HL-60 (cell line): ENCODE measurements at regions not wholly inside any gene's neighbourhood (a gene's known extent, or its start where the extent isn't known, plus 50 kb on each side); places are given as distances from the start of the nearest gene placed in this dataset.

Experiments used
- DNase-seq, 2 experiments: peaks; one replicate each; pipeline ENCODE4 v3.0.0-alpha.2; 2010 to 2020; ENCODE audit warnings: low read depth in 1 of 2, low spot score in 1 of 2
- H3K27ac ChIP-seq: fragments of 250-450 bp; sonication (Bioruptor Pico); replicated peaks from 2 replicates; pipeline ENCODE4 v1.5.1; 2020; ENCODE audit warnings: mild to moderate bottlenecking, moderate library complexity
- H3K27me3 ChIP-seq: fragments of 250-450 bp; sonication (Bioruptor Pico); 2 replicates; pipeline ENCODE4 v1.5.1; 2021; ENCODE audit warnings: mild to moderate bottlenecking, moderate library complexity; ENCODE audit not compliant: insufficient read depth, poor library complexity, severe bottlenecking
- H3K4me3 ChIP-seq: replicated peaks from 2 replicates; pipeline ENCODE4 v1.5.1; 2011; ENCODE audit warnings: mild to moderate bottlenecking, control low read depth, low read length; ENCODE audit not compliant: insufficient read depth
- GABPA ChIP-seq: IDR thresholded peaks from 2 replicates; pipeline ENCODE4 v1.6.1; 2012; ENCODE audit warnings: low read depth
- POLR2AphosphoS5 ChIP-seq: IDR thresholded peaks from 2 replicates; pipeline ENCODE4 v1.6.1; 2012; ENCODE audit warnings: low read depth
- SPI1 ChIP-seq: IDR thresholded peaks from 2 replicates; pipeline ENCODE4 v1.6.1; 2012; ENCODE audit warnings: low read depth, mild to moderate bottlenecking, borderline replicate concordance
- TF ChIP-seq, protein P1 (sequence below): IDR thresholded peaks from 2 replicates; pipeline ENCODE4 v1.6.1; 2012; ENCODE audit warnings: low read depth; ENCODE audit not compliant: insufficient replicate concordance
- TF ChIP-seq, protein P2 (sequence below): IDR thresholded peaks from one replicate; pipeline ENCODE4 v1.5.1; 2011; ENCODE audit warnings: low read length, control low read depth, inconsistent platforms; ENCODE audit not compliant: insufficient read depth

DNA sequence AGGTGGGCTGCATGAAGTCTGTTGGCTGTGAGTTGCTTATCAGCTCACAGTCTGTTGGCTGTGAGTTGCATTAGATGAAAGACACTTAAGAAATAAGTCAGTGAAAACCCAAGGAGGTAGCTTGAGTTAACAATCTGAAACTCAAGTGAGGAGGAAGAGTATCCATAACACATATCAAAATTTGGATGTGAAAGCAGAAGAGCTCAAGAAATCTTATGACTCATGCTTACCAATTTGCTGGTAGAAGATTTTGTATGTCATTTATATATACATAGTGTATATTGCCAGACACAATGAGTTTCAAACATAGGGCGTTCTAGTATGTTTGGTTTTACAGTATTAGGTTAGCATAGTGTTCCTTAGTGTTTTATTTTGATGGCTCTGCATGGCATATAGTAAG is 107.4 kb downstream of the DDIT4L start:
- TF ChIP-seq GABPA: no peak
- TF ChIP-seq SPI1: no peak
- TF ChIP-seq, protein P1, sequence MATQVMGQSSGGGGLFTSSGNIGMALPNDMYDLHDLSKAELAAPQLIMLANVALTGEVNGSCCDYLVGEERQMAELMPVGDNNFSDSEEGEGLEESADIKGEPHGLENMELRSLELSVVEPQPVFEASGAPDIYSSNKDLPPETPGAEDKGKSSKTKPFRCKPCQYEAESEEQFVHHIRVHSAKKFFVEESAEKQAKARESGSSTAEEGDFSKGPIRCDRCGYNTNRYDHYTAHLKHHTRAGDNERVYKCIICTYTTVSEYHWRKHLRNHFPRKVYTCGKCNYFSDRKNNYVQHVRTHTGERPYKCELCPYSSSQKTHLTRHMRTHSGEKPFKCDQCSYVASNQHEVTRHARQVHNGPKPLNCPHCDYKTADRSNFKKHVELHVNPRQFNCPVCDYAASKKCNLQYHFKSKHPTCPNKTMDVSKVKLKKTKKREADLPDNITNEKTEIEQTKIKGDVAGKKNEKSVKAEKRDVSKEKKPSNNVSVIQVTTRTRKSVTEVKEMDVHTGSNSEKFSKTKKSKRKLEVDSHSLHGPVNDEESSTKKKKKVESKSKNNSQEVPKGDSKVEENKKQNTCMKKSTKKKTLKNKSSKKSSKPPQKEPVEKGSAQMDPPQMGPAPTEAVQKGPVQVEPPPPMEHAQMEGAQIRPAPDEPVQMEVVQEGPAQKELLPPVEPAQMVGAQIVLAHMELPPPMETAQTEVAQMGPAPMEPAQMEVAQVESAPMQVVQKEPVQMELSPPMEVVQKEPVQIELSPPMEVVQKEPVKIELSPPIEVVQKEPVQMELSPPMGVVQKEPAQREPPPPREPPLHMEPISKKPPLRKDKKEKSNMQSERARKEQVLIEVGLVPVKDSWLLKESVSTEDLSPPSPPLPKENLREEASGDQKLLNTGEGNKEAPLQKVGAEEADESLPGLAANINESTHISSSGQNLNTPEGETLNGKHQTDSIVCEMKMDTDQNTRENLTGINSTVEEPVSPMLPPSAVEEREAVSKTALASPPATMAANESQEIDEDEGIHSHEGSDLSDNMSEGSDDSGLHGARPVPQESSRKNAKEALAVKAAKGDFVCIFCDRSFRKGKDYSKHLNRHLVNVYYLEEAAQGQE: no peak
- TF ChIP-seq POLR2AphosphoS5: no peak
- TF ChIP-seq, protein P2, sequence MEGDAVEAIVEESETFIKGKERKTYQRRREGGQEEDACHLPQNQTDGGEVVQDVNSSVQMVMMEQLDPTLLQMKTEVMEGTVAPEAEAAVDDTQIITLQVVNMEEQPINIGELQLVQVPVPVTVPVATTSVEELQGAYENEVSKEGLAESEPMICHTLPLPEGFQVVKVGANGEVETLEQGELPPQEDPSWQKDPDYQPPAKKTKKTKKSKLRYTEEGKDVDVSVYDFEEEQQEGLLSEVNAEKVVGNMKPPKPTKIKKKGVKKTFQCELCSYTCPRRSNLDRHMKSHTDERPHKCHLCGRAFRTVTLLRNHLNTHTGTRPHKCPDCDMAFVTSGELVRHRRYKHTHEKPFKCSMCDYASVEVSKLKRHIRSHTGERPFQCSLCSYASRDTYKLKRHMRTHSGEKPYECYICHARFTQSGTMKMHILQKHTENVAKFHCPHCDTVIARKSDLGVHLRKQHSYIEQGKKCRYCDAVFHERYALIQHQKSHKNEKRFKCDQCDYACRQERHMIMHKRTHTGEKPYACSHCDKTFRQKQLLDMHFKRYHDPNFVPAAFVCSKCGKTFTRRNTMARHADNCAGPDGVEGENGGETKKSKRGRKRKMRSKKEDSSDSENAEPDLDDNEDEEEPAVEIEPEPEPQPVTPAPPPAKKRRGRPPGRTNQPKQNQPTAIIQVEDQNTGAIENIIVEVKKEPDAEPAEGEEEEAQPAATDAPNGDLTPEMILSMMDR: no peak

DNA sequence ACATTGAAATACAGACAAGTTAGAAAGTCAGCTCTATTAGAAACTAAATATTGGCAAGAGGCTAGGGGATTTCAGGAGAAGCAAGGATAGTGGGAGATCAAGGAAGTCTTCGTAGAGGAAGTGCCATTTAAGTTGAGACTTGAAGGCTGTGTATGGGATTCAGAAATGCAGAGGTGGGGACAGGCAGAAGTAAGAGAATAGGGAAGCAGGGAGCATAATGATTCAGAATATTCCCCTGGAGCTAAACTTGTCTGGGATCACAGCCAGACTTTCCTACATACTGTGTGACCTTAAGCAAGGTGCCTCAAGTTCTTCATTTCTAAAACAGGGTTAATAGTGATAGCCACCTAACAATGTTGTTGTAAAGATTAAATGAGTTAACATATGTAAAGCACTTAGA is 108.8 kb downstream of the DDIT4L start:
- peak; percentile 21; the same call in 1 of the 2 replicates for TF ChIP-seq SPI1
- TF ChIP-seq GABPA: no peak
- no peak for DNase-seq
- H3K27ac ChIP-seq: no peak overlapping the region
- H3K4me3 ChIP-seq: no peak overlapping the region
- no peaks in the 10 kb centered on the region for H3K27me3 ChIP-seq

More for the DNA sequence above, 107.4 kb downstream of the DDIT4L start:
- DNase-seq: no peak
- Histone ChIP-seq H3K27me3 (no peaks in the 10 kb centered on the region), H3K27ac (no peak overlapping the region), H3K4me3 (no peak overlapping the region)

DNA sequence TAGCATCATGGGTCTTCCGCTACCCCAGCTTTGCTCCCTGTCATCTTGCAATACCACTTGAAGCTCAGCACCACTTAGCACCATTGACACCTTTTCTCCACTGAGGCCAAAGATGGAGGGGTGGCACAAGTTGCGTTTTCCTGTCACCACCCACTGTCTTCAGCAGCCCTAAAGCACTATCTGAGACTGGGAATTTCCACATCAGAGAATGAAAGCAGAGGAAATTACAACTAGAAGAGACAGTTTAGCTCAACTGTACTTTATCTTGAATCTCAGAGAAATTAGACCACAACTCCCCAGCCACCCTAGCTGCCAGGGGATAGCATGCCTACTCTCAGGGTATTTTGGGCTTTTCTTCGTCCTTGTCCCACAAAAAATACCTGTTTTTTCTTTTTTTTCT is 111.0 kb downstream of the DDIT4L start:
- no peak for TF ChIP-seq GABPA
- no peak for TF ChIP-seq POLR2AphosphoS5
- TF ChIP-seq, protein P2: no peak
- TF ChIP-seq, protein P1: no peak
- TF ChIP-seq SPI1: no peak
- H3K27me3 ChIP-seq: no peaks in the 10 kb centered on the region

DNA sequence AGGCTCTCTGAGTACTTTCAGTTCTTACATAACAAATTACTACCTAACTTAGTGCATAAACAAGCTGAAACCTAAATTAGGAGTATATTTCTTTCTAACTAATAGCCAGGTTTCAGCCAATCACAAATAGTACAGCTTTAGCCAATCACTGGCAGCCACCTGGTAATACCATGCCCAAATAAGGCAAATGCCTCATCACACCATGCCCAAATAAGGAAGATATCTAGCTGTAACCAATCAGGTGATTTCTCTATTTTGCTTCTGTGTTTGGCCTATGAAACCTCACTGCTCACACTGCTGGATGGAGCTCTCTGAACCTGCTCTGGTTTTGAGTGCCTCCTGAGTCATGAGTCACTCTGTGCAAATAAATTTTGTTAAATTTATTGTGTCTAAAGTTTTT is 113.5 kb downstream of the DDIT4L start:
- DNase-seq: no peak
- H3K27ac ChIP-seq: no peak overlapping the region
- H3K27me3 ChIP-seq: no peaks in the 10 kb centered on the region
- TF ChIP-seq, protein P1: no peak
- no peak for TF ChIP-seq GABPA
- TF ChIP-seq POLR2AphosphoS5: no peak
- TF ChIP-seq SPI1: no peak
- TF ChIP-seq, protein P2: no peak
- H3K4me3 ChIP-seq: no peak overlapping the region

More for the DNA sequence above, 111.0 kb downstream of the DDIT4L start:
- no peak for DNase-seq
- Histone ChIP-seq H3K27ac (no peak overlapping the region), H3K4me3 (no peak overlapping the region)
